ENCODE measurements at regions not wholly inside any gene's neighbourhood (a gene's known extent, or its start where the extent isn't known, plus 50 kb on each side); places are given as distances from the start of the nearest gene placed in this dataset.

DNA sequence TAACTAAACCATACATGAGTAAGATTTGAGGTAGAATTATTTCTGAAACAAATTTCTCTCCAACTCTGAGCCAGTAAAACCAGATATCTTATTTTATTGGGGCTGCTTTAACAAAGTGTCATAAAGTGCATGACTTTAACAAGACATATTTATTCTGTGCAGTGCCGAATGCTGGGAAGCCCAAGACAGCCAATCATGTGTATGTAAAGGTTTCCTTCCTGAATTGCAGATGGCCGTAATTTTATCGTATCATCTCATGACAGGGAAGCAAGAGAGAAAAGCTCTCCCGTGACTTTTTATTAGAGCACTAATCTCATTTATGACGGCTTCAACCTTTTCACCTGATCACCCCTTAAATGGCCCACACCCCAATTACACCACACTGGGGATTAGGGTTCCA, 777.9 kb downstream of the TMEM121 start:
- intact Hi-C loops (cut with DNase I; ENCODE audit: low total_unique reads), result no loop called here
- WGBS, 2 donors, result 74 to 76% methylated on average over 5 of the region's 5 CpGs
- H3K4me1 ChIP-seq, result no peaks in the 10 kb centered on the region
- no peaks in the 10 kb centered on the region for H3K36me3 ChIP-seq (ENCODE audit: low read depth, missing control alignments)
- DNase-seq, result no peak
- no peaks in the 10 kb centered on the region for H3K9me3 ChIP-seq
- no peak overlapping the region for H3K4me3 ChIP-seq
- TF ChIP-seq, protein P1, sequence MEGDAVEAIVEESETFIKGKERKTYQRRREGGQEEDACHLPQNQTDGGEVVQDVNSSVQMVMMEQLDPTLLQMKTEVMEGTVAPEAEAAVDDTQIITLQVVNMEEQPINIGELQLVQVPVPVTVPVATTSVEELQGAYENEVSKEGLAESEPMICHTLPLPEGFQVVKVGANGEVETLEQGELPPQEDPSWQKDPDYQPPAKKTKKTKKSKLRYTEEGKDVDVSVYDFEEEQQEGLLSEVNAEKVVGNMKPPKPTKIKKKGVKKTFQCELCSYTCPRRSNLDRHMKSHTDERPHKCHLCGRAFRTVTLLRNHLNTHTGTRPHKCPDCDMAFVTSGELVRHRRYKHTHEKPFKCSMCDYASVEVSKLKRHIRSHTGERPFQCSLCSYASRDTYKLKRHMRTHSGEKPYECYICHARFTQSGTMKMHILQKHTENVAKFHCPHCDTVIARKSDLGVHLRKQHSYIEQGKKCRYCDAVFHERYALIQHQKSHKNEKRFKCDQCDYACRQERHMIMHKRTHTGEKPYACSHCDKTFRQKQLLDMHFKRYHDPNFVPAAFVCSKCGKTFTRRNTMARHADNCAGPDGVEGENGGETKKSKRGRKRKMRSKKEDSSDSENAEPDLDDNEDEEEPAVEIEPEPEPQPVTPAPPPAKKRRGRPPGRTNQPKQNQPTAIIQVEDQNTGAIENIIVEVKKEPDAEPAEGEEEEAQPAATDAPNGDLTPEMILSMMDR (IDR thresholded peaks at IDR 0.05), result no peak
- no peak for TF ChIP-seq POLR2A (IDR thresholded peaks at IDR 0.05)
- no peaks in the 10 kb centered on the region for H3K27me3 ChIP-seq
- H3K27ac ChIP-seq, result no peak overlapping the region

DNA sequence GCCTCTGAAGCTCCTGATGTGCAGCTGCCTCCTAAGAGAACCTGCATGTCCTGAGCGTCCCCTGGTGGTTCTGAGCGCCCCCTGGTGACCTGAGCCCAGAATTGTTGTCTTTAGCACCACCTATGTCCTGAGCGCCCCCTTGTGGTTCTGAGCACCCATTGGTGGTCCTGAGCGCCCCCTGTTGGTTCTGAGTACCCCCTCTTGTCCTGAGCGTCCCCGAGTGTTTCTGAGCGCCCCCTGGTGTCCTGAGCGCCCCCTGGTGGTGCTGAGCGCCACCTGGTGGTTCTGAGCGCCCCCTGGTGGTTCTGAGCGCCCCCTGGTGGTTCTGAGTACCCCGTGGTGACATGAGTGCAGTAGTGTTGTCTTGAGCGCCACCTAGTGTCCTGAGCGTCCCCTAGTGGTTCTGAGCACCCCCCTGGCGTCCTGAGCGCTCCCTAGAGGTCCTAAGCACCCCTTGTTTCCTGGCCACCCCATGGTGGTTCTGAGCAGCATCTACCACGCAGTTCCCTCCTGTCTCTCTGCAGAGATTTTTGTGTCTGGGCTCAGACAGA, 782.5 kb downstream of the TMEM121 start:
- Histone ChIP-seq H3K27me3 (no peaks in the 10 kb centered on the region), H3K36me3 (ENCODE audit: low read depth, missing control alignments) (no peaks in the 10 kb centered on the region), H3K27ac (no peak overlapping the region), H3K4me1 (no peaks in the 10 kb centered on the region), H3K4me3 (no peak overlapping the region), H3K9me3 (no peaks in the 10 kb centered on the region)
- DNase-seq, result peak; percentile 95
- no peak for TF ChIP-seq POLR2A (IDR thresholded peaks at IDR 0.05)
- TF ChIP-seq, protein P1 (IDR thresholded peaks at IDR 0.05), result peak; percentile 92 to 96 (median 92)
- intact Hi-C loops (cut with DNase I; ENCODE audit: low total_unique reads), result no loop called here
- WGBS, 2 donors, result 30 to 52% methylated on average over 2 to 13 of the region's 17 CpGs

GRCh38 chr14:106309423-106309822, 783.0 kb downstream of the TMEM121 start:
- intact Hi-C loops (cut with DNase I; ENCODE audit: low total_unique reads), result no loop called here
- Histone ChIP-seq H3K27ac (no peak overlapping the region), H3K27me3 (no peaks in the 10 kb centered on the region), H3K9me3 (no peaks in the 10 kb centered on the region), H3K4me3 (no peak overlapping the region), H3K36me3 (ENCODE audit: low read depth, missing control alignments) (no peaks in the 10 kb centered on the region), H3K4me1 (no peaks in the 10 kb centered on the region)
- TF ChIP-seq POLR2A (IDR thresholded peaks at IDR 0.05), result no peak
- TF ChIP-seq, protein P1 (IDR thresholded peaks at IDR 0.05), result no peak
- no peak for DNase-seq
- 70 to 75% methylated on average over 2 of the region's 2 CpGs for WGBS, 2 donors

DNA sequence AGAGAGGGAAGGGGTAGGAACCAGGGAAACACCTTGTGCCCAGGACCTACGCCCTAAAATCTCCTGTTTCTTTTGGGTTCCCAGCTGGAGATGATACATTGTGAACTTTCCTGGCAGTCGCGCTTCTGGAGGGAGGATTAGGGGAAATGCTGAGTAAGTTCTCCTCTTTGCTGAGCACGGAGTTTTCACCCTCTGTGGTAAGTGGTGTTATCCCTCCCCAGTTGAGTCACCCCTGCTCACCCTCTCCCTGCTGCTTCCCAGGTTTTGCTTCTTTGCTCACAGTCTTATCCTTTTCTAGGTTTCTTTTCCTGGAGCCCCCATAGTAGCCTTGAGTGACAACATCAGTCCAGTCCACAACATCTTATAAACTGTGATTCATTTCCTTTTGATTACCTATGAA, 789.1 kb downstream of the TMEM121 start:
- Histone ChIP-seq H3K4me1 (no peaks in the 10 kb centered on the region), H3K27me3 (no peaks in the 10 kb centered on the region), H3K9me3 (no peaks in the 10 kb centered on the region), H3K36me3 (ENCODE audit: low read depth, missing control alignments) (no peaks in the 10 kb centered on the region), H3K4me3 (no peak overlapping the region), H3K27ac (no peak overlapping the region)
- TF ChIP-seq, protein P1 (IDR thresholded peaks at IDR 0.05), result no peak
- no peak for TF ChIP-seq POLR2A (IDR thresholded peaks at IDR 0.05)
- no peak for DNase-seq
- 31 to 44% methylated on average over 3 to 4 of the region's 4 CpGs for WGBS, 2 donors
- intact Hi-C loops (cut with DNase I; ENCODE audit: low total_unique reads), result no loop called here

- H3K4me3 ChIP-seq, result no peak overlapping the region
- H3K27me3 ChIP-seq, result no peaks in the 10 kb centered on the region
- no peaks in the 10 kb centered on the region for H3K36me3 ChIP-seq (ENCODE audit: low read depth, missing control alignments)
- H3K27ac ChIP-seq, result no peak overlapping the region
- no peaks in the 10 kb centered on the region for H3K4me1 ChIP-seq
- 49 to 55% methylated on average over 4 to 5 of the region's 5 CpGs for WGBS, 2 donors
- TF ChIP-seq, protein P1 (IDR thresholded peaks at IDR 0.05), result no peak
- TF ChIP-seq POLR2A (IDR thresholded peaks at IDR 0.05), result no peak
- intact Hi-C loops (cut with DNase I; ENCODE audit: low total_unique reads), result no loop called here
- no peak for DNase-seq
- H3K9me3 ChIP-seq, result no peaks in the 10 kb centered on the region
Observed at GRCh38 chr14:106317593-106317992, 791.2 kb downstream of the TMEM121 start.

Data from testis (tissue), 2 donors.